IMR-90 (cell line): ENCODE measurements at regions not wholly inside any gene's neighbourhood (a gene's known extent, or its start where the extent isn't known, plus 50 kb on each side); places are given as distances from the start of the nearest gene placed in this dataset.
A peak's percentile ranks its signal among the peaks of the same experiment; 100 is the strongest.

Experiments used
- ATAC-seq: fragments of 200-7000 bp; cut with Tn5 transposase; 2 replicates; pipeline ENCODE4 v1.9.1; 2020; ENCODE audit warnings: low read depth, mild to moderate bottlenecking, moderate library complexity
- BruUV-seq: library from RNA; stranded (reverse); fragments of 400-500 nt; replicated peaks from 2 replicates; lab custom pipeline; 2021; lab: Mats Ljungman, UMichigan
- CTCF ChIA-PET: fragments of 300-600 bp; formaldehyde crosslinking; extraction: SDS; loops from one replicate; lab custom pipeline; 2021; ENCODE audit warnings: antibody characterized with exemption; lab: Yijun Ruan, JAX
- POLR2A ChIA-PET: fragments of 300-600 bp; sonication (Branson Sonifier 250); formaldehyde crosslinking; loops from one replicate; lab custom pipeline; 2022; ENCODE audit warnings: antibody characterized with exemption; ENCODE audit not compliant: unreplicated experiment; lab: Charles Lee
- DNase-seq: peaks from one replicate; pipeline ENCODE4 v3.0.0; 2013
- H2AFZ ChIP-seq: replicated peaks from 2 replicates; pipeline ENCODE3; 2013; ENCODE audit warnings: low read length, mild to moderate bottlenecking; ENCODE audit not compliant: poor library complexity
- H2AK5ac ChIP-seq: 2 replicates; pipeline ENCODE4 v1.6.1; 2013; ENCODE audit warnings: low read depth, low read length, inconsistent platforms
- H2AK9ac ChIP-seq: replicated peaks from 2 replicates; pipeline ENCODE3; 2013; ENCODE audit warnings: mild to moderate bottlenecking, low read depth, low read length, moderate library complexity; ENCODE audit not compliant: poor library complexity
- H2BK120ac ChIP-seq: 2 replicates; pipeline ENCODE4 v1.6.1; 2013; ENCODE audit warnings: low read depth, low read length, inconsistent platforms
- H2BK15ac ChIP-seq: 3 replicates; pipeline ENCODE4 v1.6.1; 2013; ENCODE audit warnings: low read depth, low read length, inconsistent platforms
- H2BK20ac ChIP-seq: 2 replicates; pipeline ENCODE4 v1.6.1; 2013; ENCODE audit warnings: low read depth, mild to moderate bottlenecking, inconsistent platforms, low read length, moderate library complexity
- H2BK5ac ChIP-seq: 2 replicates; pipeline ENCODE4 v1.6.1; 2013; ENCODE audit warnings: mild to moderate bottlenecking, low read depth, low read length, inconsistent platforms; ENCODE audit not compliant: poor library complexity, severe bottlenecking
- H3K14ac ChIP-seq: replicated peaks from 2 replicates; pipeline ENCODE4 v1.6.1; 2013; ENCODE audit warnings: low read depth, low read length, inconsistent platforms
- H3K18ac ChIP-seq: 2 replicates; pipeline ENCODE4 v1.6.1; 2013; ENCODE audit warnings: low read depth, low read length, control low read depth
- H3K23ac ChIP-seq: 2 replicates; pipeline ENCODE4 v1.6.1; 2013; ENCODE audit warnings: low read depth, low read length, inconsistent platforms
- H3K27ac ChIP-seq: 2 replicates; pipeline ENCODE4 v1.5.1; 2013; ENCODE audit warnings: mild to moderate bottlenecking, control low read depth, low read length; ENCODE audit not compliant: insufficient read depth
- H3K27me3 ChIP-seq: 2 replicates; pipeline ENCODE4 v1.6.1; 2013; ENCODE audit warnings: low read length; ENCODE audit not compliant: control insufficient read depth, insufficient read depth
- H3K36me3 ChIP-seq: 2 replicates; pipeline ENCODE4 v1.6.1; 2013; ENCODE audit warnings: low read length, mixed read lengths; ENCODE audit not compliant: control insufficient read depth, insufficient read depth
- H3K4ac ChIP-seq: 2 replicates; pipeline ENCODE4 v1.6.1; 2013; ENCODE audit warnings: low read depth, low read length, inconsistent platforms
- H3K4me1 ChIP-seq: 2 replicates; pipeline ENCODE4 v1.6.1; 2013; ENCODE audit warnings: low read length, mixed read lengths; ENCODE audit not compliant: control insufficient read depth, insufficient read depth
- H3K4me2 ChIP-seq: 2 replicates; pipeline ENCODE4 v1.6.1; 2013; ENCODE audit warnings: low read depth, mild to moderate bottlenecking, control low read depth, low read length, moderate library complexity
- H3K4me3 ChIP-seq: 2 replicates; pipeline ENCODE4 v1.5.1; 2013; ENCODE audit warnings: low read depth, mild to moderate bottlenecking, control low read depth, low read length, moderate library complexity; ENCODE audit not compliant: insufficient read depth
- H3K56ac ChIP-seq: 2 replicates; pipeline ENCODE4 v1.6.1; 2013; ENCODE audit warnings: low read length, inconsistent platforms; ENCODE audit not compliant: insufficient read depth; ENCODE audit errors: extremely low read depth
- H3K79me1 ChIP-seq, 2 experiments: 2 replicates each; pipeline ENCODE4 v1.6.1; 2013; ENCODE audit warnings: low read length in 2 of 2, inconsistent platforms in 1 of 2, low read depth in 1 of 2
- H3K9ac ChIP-seq: 2 replicates; pipeline ENCODE4 v1.6.1; 2013; ENCODE audit warnings: low read depth, low read length, control low read depth
- H3K9me1 ChIP-seq: 2 replicates; pipeline ENCODE4 v1.6.1; 2013; ENCODE audit warnings: low read length, inconsistent platforms; ENCODE audit not compliant: insufficient read depth
- H3K9me3 ChIP-seq: 2 replicates; pipeline ENCODE4 v1.6.1; 2013; ENCODE audit warnings: low read length; ENCODE audit not compliant: control insufficient read depth, insufficient read depth
- H4K20me1 ChIP-seq: 2 replicates; pipeline ENCODE4 v1.6.1; 2013; ENCODE audit warnings: low read length, inconsistent platforms; ENCODE audit not compliant: insufficient read depth
- H4K5ac ChIP-seq: 2 replicates; pipeline ENCODE4 v1.6.1; 2013; ENCODE audit warnings: mild to moderate bottlenecking, low read depth, low read length, control low read depth
- H4K8ac ChIP-seq, 2 experiments: 2 replicates each; pipeline ENCODE4 v1.6.1; 2013; ENCODE audit warnings: low read depth in 2 of 2, low read length in 2 of 2, control low read depth in 1 of 2, inconsistent platforms in 1 of 2
- H4K91ac ChIP-seq: 2 replicates; pipeline ENCODE4 v1.6.1; 2013; ENCODE audit warnings: low read depth, low read length, inconsistent platforms; ENCODE audit not compliant: insufficient read depth
- BHLHE40 ChIP-seq: fragments of 150-350 bp; IDR thresholded peaks from 2 replicates; pipeline ENCODE4 v1.6.1; 2016; ENCODE audit warnings: mild to moderate bottlenecking, low read depth, low read length
- CHD1 ChIP-seq: IDR thresholded peaks from 2 replicates; pipeline ENCODE4 v1.6.1; 2012; ENCODE audit warnings: low read depth, low read length, improper control_type of control experiment
- CTCF ChIP-seq: conservative IDR thresholded peaks from 2 replicates; pipeline ENCODE4 v1.5.1; 2012; ENCODE audit warnings: mild to moderate bottlenecking, low read depth, low read length, improper control_type of control experiment
- ELK1 ChIP-seq: fragments of 150-350 bp; IDR thresholded peaks from 2 replicates; pipeline ENCODE4 v1.6.1; 2016; ENCODE audit warnings: low read depth, mild to moderate bottlenecking, low read length, moderate library complexity, borderline replicate concordance
- MAFK ChIP-seq: IDR thresholded peaks from 2 replicates; pipeline ENCODE4 v1.6.1; 2012; ENCODE audit warnings: low read depth, low read length, improper control_type of control experiment
- MAZ ChIP-seq: IDR thresholded peaks from 2 replicates; pipeline ENCODE4 v1.6.1; 2012; ENCODE audit warnings: low read depth, mild to moderate bottlenecking, low read length, improper control_type of control experiment, moderate library complexity, borderline replicate concordance
- MXI1 ChIP-seq: IDR thresholded peaks from 2 replicates; pipeline ENCODE4 v1.6.1; 2012; ENCODE audit warnings: low read depth, mild to moderate bottlenecking, low read length, moderate library complexity, borderline replicate concordance
- NFE2L2 ChIP-seq: fragments of 150-350 bp; IDR thresholded peaks from 2 replicates; pipeline ENCODE4 v1.6.1; 2016; ENCODE audit warnings: low read depth, mild to moderate bottlenecking, low read length
- RAD21 ChIP-seq: IDR thresholded peaks from 2 replicates; pipeline ENCODE4 v1.6.1; 2012; ENCODE audit warnings: low read length, improper control_type of control experiment
- RCOR1 ChIP-seq: IDR thresholded peaks from 2 replicates; pipeline ENCODE4 v1.6.1; 2012; ENCODE audit warnings: mild to moderate bottlenecking, low read length, improper control_type of control experiment; ENCODE audit not compliant: insufficient replicate concordance
- SMC3 ChIP-seq: fragments of 150-350 bp; IDR thresholded peaks from 2 replicates; pipeline ENCODE4 v1.6.1; 2016; ENCODE audit warnings: low read depth, mild to moderate bottlenecking, antibody characterized with exemption, low read length, moderate library complexity
- WGBS, 2 experiments: methylation state at CpG; one replicate each; pipeline versions ENCODE4 v1.1.5 to v1.1.7; 2013; ENCODE audit warnings: missing lambda C conversion rate in 2 of 2; ENCODE audit not compliant: insufficient read length in 1 of 2; ENCODE audit errors: extremely low coverage in 2 of 2; 5-methylcytosine and 5-hydroxymethylcytosine counted together
- dilution Hi-C: fragments of 300-500 bp; cut with HindIII; formaldehyde crosslinking; loops from one replicate; pipeline ENCODE4 v1.14.3; 2018; ENCODE audit warnings: low sequenced_read_pairs; ENCODE audit not compliant: unreplicated experiment
- in situ Hi-C: fragments of 300-500 bp; cut with MboI; formaldehyde crosslinking; loops from 3 replicates; pipeline ENCODE4 v1.14.3; 2019; ENCODE audit warnings: low sequenced_read_pairs, inconsistent platforms, mixed read lengths
- intact Hi-C: fragments of 100-400 bp; cut with micrococcal nuclease; formaldehyde crosslinking; loops from 2 replicates; pipeline ENCODE4 v1.10.0; 2022

- H2BK5ac ChIP-seq, result no peak overlapping the region
- H3K4me2 ChIP-seq, result no peak overlapping the region
- no peak overlapping the region for H3K14ac ChIP-seq
- ChIA-PET CTCF (no interaction called here), POLR2A (no interaction called here)
- no peak overlapping the region for H3K27ac ChIP-seq
- no peak overlapping the region for H2BK15ac ChIP-seq
- no peak; the same call in 1 of the 2 replicates for ATAC-seq
- H3K79me1 ChIP-seq, result no peaks in the 10 kb centered on the region
- H3K27me3 ChIP-seq, result peaks cover 6% of the 10 kb centered on the region
- no peak overlapping the region for H2AFZ ChIP-seq
- H2AK9ac ChIP-seq, result no peak overlapping the region
- H3K4ac ChIP-seq, result no peak overlapping the region
- DNase-seq, result peak; percentile 15
- H3K4me1 ChIP-seq, result peaks cover 5% of the 10 kb centered on the region; the same call in 1 of the 2 replicates
- H3K9me1 ChIP-seq, result peaks cover 4% of the 10 kb centered on the region; the same call in 1 of the 2 replicates
- H3K36me3 ChIP-seq, result no peaks in the 10 kb centered on the region
- no peak overlapping the region for H3K4me3 ChIP-seq
- H2AK5ac ChIP-seq, result no peak overlapping the region
- no peak overlapping the region for H3K9ac ChIP-seq
- H4K8ac ChIP-seq, result no peak overlapping the region
- no peak overlapping the region for H4K5ac ChIP-seq
- no peak overlapping the region for H3K18ac ChIP-seq
- H2BK20ac ChIP-seq, result no peak overlapping the region
- H3K9me3 ChIP-seq, result no peaks in the 10 kb centered on the region
- no peak overlapping the region for H3K56ac ChIP-seq
- TF ChIP-seq CTCF (no peak), SMC3 (no peak), MAFK (no peak), MAZ (no peak), MXI1 (no peak), RAD21 (no peak), CHD1 (no peak), BHLHE40 (no peak), NFE2L2 (no peak), ELK1 (no peak), RCOR1 (no peak)
- H3K23ac ChIP-seq, result no peak overlapping the region
- H2BK120ac ChIP-seq, result no peak overlapping the region
- no peaks in the 10 kb centered on the region for H4K20me1 ChIP-seq
- dilution Hi-C loops, result loop anchor here (25.0 kb wide), 1 partner anchor 169 kb away; no protein-coding TSS in a partner anchor
- H4K91ac ChIP-seq, result no peak overlapping the region
- in situ Hi-C loops, result no loop called here
- intact Hi-C loops, result no loop called here
- BruUV-seq, result no TSS peak
- WGBS, 2 experiments, result no CpG with 5 or more reads among the region's 1 CpG
These were observed 153.5 kb downstream of the ARL4C start for GRCh38 chr2:234343372-234343771.
